Nephron progenitor cell (in vitro differentiated cells): ENCODE measurements at regions not wholly inside any gene's neighbourhood (a gene's known extent, or its start where the extent isn't known, plus 50 kb on each side); places are given as distances from the start of the nearest gene placed in this dataset.

Experiments
- DNase-seq: peaks from one replicate; pipeline ENCODE4 v3.0.0; 2021
- H3K27ac Mint-ChIP-seq: 2 replicates; pipeline ENCODE4 v1.8.0; 2021; ENCODE audit warnings: mild to moderate bottlenecking, moderate library complexity, mixed read lengths
- H3K27me3 Mint-ChIP-seq: 2 replicates; pipeline ENCODE4 v1.8.0; 2021; ENCODE audit warnings: mild to moderate bottlenecking, low read depth, mixed read lengths; ENCODE audit not compliant: poor library complexity
- H3K36me3 Mint-ChIP-seq: 2 replicates; pipeline ENCODE4 v1.8.0; 2021; ENCODE audit warnings: low read depth, mixed read lengths
- H3K4me1 Mint-ChIP-seq: 2 replicates; pipeline ENCODE4 v1.8.0; 2021; ENCODE audit warnings: mixed read lengths
- H3K4me3 Mint-ChIP-seq: 2 replicates; pipeline ENCODE4 v1.8.0; 2021; ENCODE audit warnings: mild to moderate bottlenecking, moderate library complexity, mixed read lengths
- H3K9me3 Mint-ChIP-seq: 2 replicates; pipeline ENCODE4 v1.8.0; 2021; ENCODE audit warnings: mild to moderate bottlenecking, moderate library complexity, mixed read lengths
- TF ChIP-seq, protein P1 (sequence below): fragments of 200-600 bp; sonication (generic); IDR thresholded peaks from 2 replicates; pipeline ENCODE4 v1.5.0; 2021; ENCODE audit warnings: antibody characterized with exemption

GRCh38 chr17:79183043-79183292 is 108.3 kb downstream of the ENGASE start:
- peaks cover 92% of the 10 kb centered on the region for H3K27me3 Mint-ChIP-seq
- H3K4me1 Mint-ChIP-seq = peaks cover 9% of the 10 kb centered on the region

DNA sequence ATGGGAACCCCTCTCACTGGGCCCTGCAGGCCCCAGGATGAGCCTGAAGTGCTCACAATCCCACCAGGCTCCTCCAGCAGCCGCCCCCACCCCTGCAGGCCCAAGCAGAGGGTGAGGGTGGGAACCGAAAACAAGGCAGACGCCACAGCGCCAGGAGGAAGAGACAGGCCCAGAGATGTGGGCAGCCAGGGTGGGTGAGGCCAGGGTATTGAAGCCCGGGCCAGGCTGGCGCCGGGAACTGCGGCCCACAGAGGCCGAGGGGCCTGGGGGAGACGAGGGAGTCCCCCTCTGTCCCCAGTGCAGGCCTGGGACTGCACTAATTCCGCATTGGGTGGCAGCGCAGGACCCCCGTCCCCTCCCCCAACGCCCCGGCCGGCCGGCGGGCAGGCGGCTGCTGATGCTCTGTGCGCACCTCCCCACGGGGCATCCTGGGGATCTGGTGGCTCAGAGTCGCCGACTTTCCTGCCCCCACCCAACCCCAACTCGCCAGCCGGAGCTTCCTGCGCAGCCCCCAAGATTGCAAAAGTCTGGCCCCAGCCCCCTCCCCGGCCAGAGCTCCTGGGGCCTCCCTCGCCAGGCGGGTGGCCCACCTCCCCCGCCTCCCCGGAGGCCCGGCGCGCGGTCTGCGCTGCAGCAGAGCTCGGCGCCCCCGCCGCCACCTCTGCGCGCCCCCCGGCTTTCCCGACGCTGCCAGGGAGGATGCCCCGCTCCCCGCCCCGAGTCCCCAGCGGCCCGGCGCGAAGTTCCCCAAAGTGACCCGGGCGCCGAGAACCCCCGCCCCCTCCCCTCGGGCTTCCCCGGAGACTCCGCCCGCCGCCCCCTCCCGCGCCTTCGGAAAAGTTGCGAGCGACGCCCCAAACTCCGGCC is 107.8 kb downstream of the ENGASE start:
- Mint-ChIP-seq H3K4me3 (peak overlapping the region; percentile 68), H3K4me1 (peaks cover 9% of the 10 kb centered on the region), H3K9me3 (no peaks in the 10 kb centered on the region), H3K27ac (no peak overlapping the region), H3K36me3 (no peaks in the 10 kb centered on the region), H3K27me3 (peaks cover 87% of the 10 kb centered on the region)
- TF ChIP-seq, protein P1, sequence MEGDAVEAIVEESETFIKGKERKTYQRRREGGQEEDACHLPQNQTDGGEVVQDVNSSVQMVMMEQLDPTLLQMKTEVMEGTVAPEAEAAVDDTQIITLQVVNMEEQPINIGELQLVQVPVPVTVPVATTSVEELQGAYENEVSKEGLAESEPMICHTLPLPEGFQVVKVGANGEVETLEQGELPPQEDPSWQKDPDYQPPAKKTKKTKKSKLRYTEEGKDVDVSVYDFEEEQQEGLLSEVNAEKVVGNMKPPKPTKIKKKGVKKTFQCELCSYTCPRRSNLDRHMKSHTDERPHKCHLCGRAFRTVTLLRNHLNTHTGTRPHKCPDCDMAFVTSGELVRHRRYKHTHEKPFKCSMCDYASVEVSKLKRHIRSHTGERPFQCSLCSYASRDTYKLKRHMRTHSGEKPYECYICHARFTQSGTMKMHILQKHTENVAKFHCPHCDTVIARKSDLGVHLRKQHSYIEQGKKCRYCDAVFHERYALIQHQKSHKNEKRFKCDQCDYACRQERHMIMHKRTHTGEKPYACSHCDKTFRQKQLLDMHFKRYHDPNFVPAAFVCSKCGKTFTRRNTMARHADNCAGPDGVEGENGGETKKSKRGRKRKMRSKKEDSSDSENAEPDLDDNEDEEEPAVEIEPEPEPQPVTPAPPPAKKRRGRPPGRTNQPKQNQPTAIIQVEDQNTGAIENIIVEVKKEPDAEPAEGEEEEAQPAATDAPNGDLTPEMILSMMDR = no peak
- DNase-seq = peak; percentile 48

More at GRCh38 chr17:79183043-79183292, 108.3 kb downstream of the ENGASE start:
- DNase-seq = no peak
- no peak overlapping the region for H3K27ac Mint-ChIP-seq
- no peaks in the 10 kb centered on the region for H3K36me3 Mint-ChIP-seq
- H3K4me3 Mint-ChIP-seq = peak overlapping the region; percentile 88
- TF ChIP-seq, protein P1 = no peak
- no peaks in the 10 kb centered on the region for H3K9me3 Mint-ChIP-seq

GRCh38 chr17:79180358-79181005 is 105.9 kb downstream of the ENGASE start:
- no peak for DNase-seq
- peaks cover 72% of the 10 kb centered on the region for H3K27me3 Mint-ChIP-seq
- H3K36me3 Mint-ChIP-seq = no peaks in the 10 kb centered on the region
- TF ChIP-seq, protein P1 = no peak
- no peak overlapping the region for H3K27ac Mint-ChIP-seq
- H3K9me3 Mint-ChIP-seq = no peaks in the 10 kb centered on the region
- H3K4me1 Mint-ChIP-seq = peaks cover 21% of the 10 kb centered on the region
- no peak overlapping the region for H3K4me3 Mint-ChIP-seq

GRCh38 chr17:79179334-79179733 is 104.7 kb downstream of the ENGASE start:
- Mint-ChIP-seq H3K4me3 (no peak overlapping the region), H3K9me3 (no peaks in the 10 kb centered on the region), H3K36me3 (no peaks in the 10 kb centered on the region), H3K27me3 (peaks cover 60% of the 10 kb centered on the region), H3K4me1 (peaks cover 25% of the 10 kb centered on the region), H3K27ac (no peak overlapping the region)
- DNase-seq = no peak
- TF ChIP-seq, protein P1 = no peak

- TF ChIP-seq, protein P1 = no peak
- no peaks in the 10 kb centered on the region for H3K36me3 Mint-ChIP-seq
Measured at GRCh38 chr17:79177877-79178276, 103.3 kb downstream of the ENGASE start.

More at GRCh38 chr17:79177877-79178276, 103.3 kb downstream of the ENGASE start:
- H3K4me1 Mint-ChIP-seq = peaks cover 30% of the 10 kb centered on the region
- H3K27ac Mint-ChIP-seq = no peak overlapping the region
- DNase-seq = no peak
- H3K4me3 Mint-ChIP-seq = no peak overlapping the region
- peaks cover 48% of the 10 kb centered on the region for H3K27me3 Mint-ChIP-seq
- H3K9me3 Mint-ChIP-seq = no peaks in the 10 kb centered on the region
